ENCODE measurements at regions not wholly inside any gene's neighbourhood (a gene's known extent, or its start where the extent isn't known, plus 50 kb on each side); places are given as distances from the start of the nearest gene placed in this dataset.
"Not testable (repeated sequence)": the region's sequence is repeated elsewhere in the genome, so short reads cannot be mapped to it uniquely, and the experiment has no call there.

- ATAC-seq, result no peak
- H3K36me3 ChIP-seq, result no peaks in the 10 kb centered on the region
- intact Hi-C loops (cut with DNase I), result no loop called here
- H3K9me3 ChIP-seq, result no peaks in the 10 kb centered on the region
- H3K27ac ChIP-seq, result no peak overlapping the region
- WGBS (ENCODE audit: insufficient coverage, low coverage, low lambda C conversion rate, missing lambda C conversion rate), result 11% methylated on average over 2 of the region's 2 CpGs
- no peak for DNase-seq
- TF ChIP-seq POLR2A (IDR thresholded peaks at IDR 0.05) (no peak), CTCF (IDR thresholded peaks at IDR 0.05) (no peak)
- H3K27me3 ChIP-seq, result no peaks in the 10 kb centered on the region
- H3K4me1 ChIP-seq, result no peaks in the 10 kb centered on the region
- H3K4me3 ChIP-seq, result no peak overlapping the region
Measured at GRCh38 chr7:51930834-51931233, 614.2 kb upstream of the COBL start.

- Histone ChIP-seq H3K27me3 (no peaks in the 10 kb centered on the region), H3K4me3 (no peak overlapping the region), H3K4me1 (no peaks in the 10 kb centered on the region), H3K36me3 (no peaks in the 10 kb centered on the region), H3K9me3 (no peaks in the 10 kb centered on the region), H3K27ac (no peak overlapping the region)
- intact Hi-C loops (cut with DNase I), result no loop called here
- no peak for TF ChIP-seq POLR2A (IDR thresholded peaks at IDR 0.05)
- TF ChIP-seq CTCF (IDR thresholded peaks at IDR 0.05), result no peak
- no peak for DNase-seq
- WGBS (ENCODE audit: insufficient coverage, low coverage, low lambda C conversion rate, missing lambda C conversion rate), result 23% methylated on average over 2 of the region's 2 CpGs
- ATAC-seq, result no peak
Measured at GRCh38 chr7:51929818-51930217, 613.2 kb upstream of the COBL start.

- H3K27ac ChIP-seq, result no peak overlapping the region
- H3K4me3 ChIP-seq, result no peak overlapping the region
- 57% methylated on average over 3 of the region's 6 CpGs for WGBS (ENCODE audit: insufficient coverage, low coverage, low lambda C conversion rate, missing lambda C conversion rate)
- no peaks in the 10 kb centered on the region for H3K27me3 ChIP-seq
- DNase-seq (no peak), ATAC-seq (no peak)
- H3K9me3 ChIP-seq, result no peaks in the 10 kb centered on the region
- H3K36me3 ChIP-seq, result no peaks in the 10 kb centered on the region
- no peak for TF ChIP-seq POLR2A (IDR thresholded peaks at IDR 0.05)
- TF ChIP-seq CTCF (IDR thresholded peaks at IDR 0.05), result no peak
- intact Hi-C loops (cut with DNase I), result no loop called here
- no peaks in the 10 kb centered on the region for H3K4me1 ChIP-seq
Measured at GRCh38 chr7:51927738-51928137, 611.1 kb upstream of the COBL start.

- Histone ChIP-seq H3K36me3 (no peaks in the 10 kb centered on the region), H3K27ac (no peak overlapping the region), H3K4me3 (no peak overlapping the region), H3K27me3 (no peaks in the 10 kb centered on the region), H3K9me3 (no peaks in the 10 kb centered on the region), H3K4me1 (no peaks in the 10 kb centered on the region)
- WGBS (ENCODE audit: insufficient coverage, low coverage, low lambda C conversion rate, missing lambda C conversion rate), result 44% methylated on average over 3 of the region's 3 CpGs
- intact Hi-C loops (cut with DNase I), result no loop called here
- ATAC-seq, result no peak
- TF ChIP-seq POLR2A (IDR thresholded peaks at IDR 0.05) (no peak), CTCF (IDR thresholded peaks at IDR 0.05) (no peak)
- DNase-seq, result no peak
Measured at GRCh38 chr7:51918581-51918980, 602.0 kb upstream of the COBL start.

GRCh38 chr7:51901489-51901840 lies 584.9 kb upstream of the COBL start:
- DNase-seq (no peak), ATAC-seq (no peak)
- Histone ChIP-seq H3K4me1 (no peaks in the 10 kb centered on the region), H3K27me3 (no peaks in the 10 kb centered on the region), H3K27ac (no peak overlapping the region), H3K9me3 (no peaks in the 10 kb centered on the region), H3K4me3 (no peak overlapping the region), H3K36me3 (no peaks in the 10 kb centered on the region)
- intact Hi-C loops (cut with DNase I), result no loop called here
- 65% methylated on average over 2 of the region's 13 CpGs for WGBS (ENCODE audit: insufficient coverage, low coverage, low lambda C conversion rate, missing lambda C conversion rate)
- TF ChIP-seq CTCF (IDR thresholded peaks at IDR 0.05) (no peak), POLR2A (IDR thresholded peaks at IDR 0.05) (no peak)

GRCh38 chr7:51900755-51901488 lies 584.3 kb upstream of the COBL start:
- ATAC-seq; H3K27ac ChIP-seq; H3K4me3 ChIP-seq; H3K36me3 ChIP-seq; H3K27me3 ChIP-seq; DNase-seq; H3K9me3 ChIP-seq; intact Hi-C loops (cut with DNase I); H3K4me1 ChIP-seq: not testable (repeated sequence)
- WGBS (ENCODE audit: insufficient coverage, low coverage, low lambda C conversion rate, missing lambda C conversion rate), result 86% methylated on average over 17 of the region's 42 CpGs

All from right lobe of liver (tissue), 6 donors.